ENCODE measurements at regions not wholly inside any gene's neighbourhood (a gene's known extent, or its start where the extent isn't known, plus 50 kb on each side); places are given as distances from the start of the nearest gene placed in this dataset.

GRCh38 chr14:48598458-48598857, 923.1 kb upstream of the MDGA2 start:
- ChIA-PET POLR2A (ENCODE audit: unreplicated experiment) (no interaction called here), CTCF (no interaction called here)
- Histone ChIP-seq H3F3A (ENCODE audit: low read length, unreplicated experiment) (no peaks in the 10 kb centered on the region), H3K4me3 (ENCODE audit: low read length) (no peak overlapping the region), H3K36me3 (ENCODE audit: low read depth, low read length) (no peaks in the 10 kb centered on the region), H4K20me1 (ENCODE audit: low read length) (no peaks in the 10 kb centered on the region), H3K4me1 (ENCODE audit: insufficient read depth, low read length) (no peaks in the 10 kb centered on the region), H3K79me2 (ENCODE audit: low read length) (no peaks in the 10 kb centered on the region), H3K9me2 (replicated peaks; ENCODE audit: low read length) (no peaks in the 10 kb centered on the region), H2AFZ (ENCODE audit: low read length) (no peak overlapping the region), H3K27ac (ENCODE audit: low read length) (no peak overlapping the region), H3K9ac (ENCODE audit: low read length) (no peak overlapping the region), H3K9me3 (ENCODE audit: low read length) (no peaks in the 10 kb centered on the region), H3K4me2 (ENCODE audit: low read length) (no peak overlapping the region), H3K27me3 (ENCODE audit: low read length) (no peaks in the 10 kb centered on the region)
- DNase-seq (no peak), ATAC-seq (no peak)
- no TSS peak for BruUV-seq (replicated peaks)
- no peak for TF ChIP-seq EZH2 (IDR thresholded peaks at IDR 0.05; ENCODE audit: low read length, unreplicated experiment)
- TF ChIP-seq, protein P1, sequence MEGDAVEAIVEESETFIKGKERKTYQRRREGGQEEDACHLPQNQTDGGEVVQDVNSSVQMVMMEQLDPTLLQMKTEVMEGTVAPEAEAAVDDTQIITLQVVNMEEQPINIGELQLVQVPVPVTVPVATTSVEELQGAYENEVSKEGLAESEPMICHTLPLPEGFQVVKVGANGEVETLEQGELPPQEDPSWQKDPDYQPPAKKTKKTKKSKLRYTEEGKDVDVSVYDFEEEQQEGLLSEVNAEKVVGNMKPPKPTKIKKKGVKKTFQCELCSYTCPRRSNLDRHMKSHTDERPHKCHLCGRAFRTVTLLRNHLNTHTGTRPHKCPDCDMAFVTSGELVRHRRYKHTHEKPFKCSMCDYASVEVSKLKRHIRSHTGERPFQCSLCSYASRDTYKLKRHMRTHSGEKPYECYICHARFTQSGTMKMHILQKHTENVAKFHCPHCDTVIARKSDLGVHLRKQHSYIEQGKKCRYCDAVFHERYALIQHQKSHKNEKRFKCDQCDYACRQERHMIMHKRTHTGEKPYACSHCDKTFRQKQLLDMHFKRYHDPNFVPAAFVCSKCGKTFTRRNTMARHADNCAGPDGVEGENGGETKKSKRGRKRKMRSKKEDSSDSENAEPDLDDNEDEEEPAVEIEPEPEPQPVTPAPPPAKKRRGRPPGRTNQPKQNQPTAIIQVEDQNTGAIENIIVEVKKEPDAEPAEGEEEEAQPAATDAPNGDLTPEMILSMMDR (conservative IDR thresholded peaks at IDR 0.05; ENCODE audit: low read depth, low read length) = no peak
- no peak for TF ChIP-seq EZH2phosphoT487 (IDR thresholded peaks at IDR 0.05; ENCODE audit: borderline replicate concordance, low read length)
- intact Hi-C loops (cut with micrococcal nuclease) = no loop called here

DNA sequence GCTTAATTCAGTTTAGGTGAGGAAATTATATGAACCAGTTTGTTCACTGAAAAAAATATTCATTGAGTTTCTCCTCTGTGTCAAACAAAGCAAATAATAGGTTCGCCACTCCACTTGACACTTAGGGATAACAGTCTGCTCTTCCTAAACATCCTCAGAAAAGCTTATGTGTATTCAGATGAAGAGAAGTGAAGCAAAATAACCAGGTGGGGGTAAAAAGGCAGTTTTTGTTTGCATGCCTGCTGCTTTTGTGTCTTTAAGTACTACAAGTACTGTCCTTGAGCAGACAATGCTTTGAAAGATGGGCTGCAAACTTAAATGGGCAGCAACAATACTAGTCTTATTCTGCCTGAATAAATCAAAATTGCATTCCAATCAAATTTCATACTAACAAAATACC, 910.7 kb upstream of the MDGA2 start:
- H3K36me3 ChIP-seq (ENCODE audit: low read depth, low read length) = no peaks in the 10 kb centered on the region
- H4K20me1 ChIP-seq (ENCODE audit: low read length) = no peaks in the 10 kb centered on the region
- no peaks in the 10 kb centered on the region for H3K27me3 ChIP-seq (ENCODE audit: low read length)
- TF ChIP-seq EZH2 (IDR thresholded peaks at IDR 0.05; ENCODE audit: low read length, unreplicated experiment) (no peak), EZH2phosphoT487 (IDR thresholded peaks at IDR 0.05; ENCODE audit: borderline replicate concordance, low read length) (no peak)
- TF ChIP-seq, protein P1 (conservative IDR thresholded peaks at IDR 0.05; ENCODE audit: low read depth, low read length) = no peak
- H3K9me2 ChIP-seq (replicated peaks; ENCODE audit: low read length) = no peaks in the 10 kb centered on the region
- ChIA-PET CTCF (no interaction called here), POLR2A (ENCODE audit: unreplicated experiment) (no interaction called here)
- no peak overlapping the region for H2AFZ ChIP-seq (ENCODE audit: low read length)
- no peak overlapping the region for H3K4me2 ChIP-seq (ENCODE audit: low read length)
- DNase-seq (no peak), ATAC-seq (no peak)
- H3K4me1 ChIP-seq (ENCODE audit: insufficient read depth, low read length) = no peaks in the 10 kb centered on the region
- H3K9me3 ChIP-seq (ENCODE audit: low read length) = no peaks in the 10 kb centered on the region
- intact Hi-C loops (cut with micrococcal nuclease) = no loop called here
- H3F3A ChIP-seq (ENCODE audit: low read length, unreplicated experiment) = no peaks in the 10 kb centered on the region
- no peak overlapping the region for H3K9ac ChIP-seq (ENCODE audit: low read length)
- H3K79me2 ChIP-seq (ENCODE audit: low read length) = no peaks in the 10 kb centered on the region
- no TSS peak for BruUV-seq (replicated peaks)
- no peak overlapping the region for H3K4me3 ChIP-seq (ENCODE audit: low read length)
- H3K27ac ChIP-seq (ENCODE audit: low read length) = no peak overlapping the region

DNA sequence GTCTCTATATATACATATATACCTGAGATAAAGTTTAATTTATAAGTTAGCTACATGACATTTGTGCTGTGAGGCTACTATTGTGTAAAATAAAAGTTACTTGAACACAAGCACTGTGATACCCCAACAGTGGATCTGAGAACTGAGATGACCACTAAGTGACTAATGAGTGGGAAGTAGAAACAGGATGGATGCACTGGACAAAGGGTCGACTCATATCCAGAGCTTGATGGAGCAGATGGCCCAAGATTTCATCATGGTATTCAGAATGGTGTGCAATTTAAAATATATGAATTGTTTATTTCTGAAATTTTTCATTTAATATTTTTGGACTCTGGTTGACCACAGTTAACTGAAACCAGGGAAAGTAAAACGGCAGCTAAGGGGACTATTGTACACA, 908.6 kb upstream of the MDGA2 start:
- no peak overlapping the region for H3K9ac ChIP-seq (ENCODE audit: low read length)
- no peaks in the 10 kb centered on the region for H3F3A ChIP-seq (ENCODE audit: low read length, unreplicated experiment)
- no peaks in the 10 kb centered on the region for H3K36me3 ChIP-seq (ENCODE audit: low read depth, low read length)
- no peak overlapping the region for H2AFZ ChIP-seq (ENCODE audit: low read length)
- no peaks in the 10 kb centered on the region for H4K20me1 ChIP-seq (ENCODE audit: low read length)
- no peaks in the 10 kb centered on the region for H3K9me3 ChIP-seq (ENCODE audit: low read length)
- no peak for ATAC-seq
- intact Hi-C loops (cut with micrococcal nuclease) = no loop called here
- POLR2A ChIA-PET (ENCODE audit: unreplicated experiment) = no interaction called here
- no peaks in the 10 kb centered on the region for H3K79me2 ChIP-seq (ENCODE audit: low read length)
- H3K4me1 ChIP-seq (ENCODE audit: insufficient read depth, low read length) = no peaks in the 10 kb centered on the region
- no peak overlapping the region for H3K4me2 ChIP-seq (ENCODE audit: low read length)
- TF ChIP-seq, protein P1 (conservative IDR thresholded peaks at IDR 0.05; ENCODE audit: low read depth, low read length) = no peak
- TF ChIP-seq EZH2 (IDR thresholded peaks at IDR 0.05; ENCODE audit: low read length, unreplicated experiment) = no peak
- no peak for TF ChIP-seq EZH2phosphoT487 (IDR thresholded peaks at IDR 0.05; ENCODE audit: borderline replicate concordance, low read length)
- peak; percentile 42 for DNase-seq
- H3K9me2 ChIP-seq (replicated peaks; ENCODE audit: low read length) = no peaks in the 10 kb centered on the region
- no peaks in the 10 kb centered on the region for H3K27me3 ChIP-seq (ENCODE audit: low read length)
- CTCF ChIA-PET = no interaction called here
- no peak overlapping the region for H3K27ac ChIP-seq (ENCODE audit: low read length)
- no TSS peak for BruUV-seq (replicated peaks)
- H3K4me3 ChIP-seq (ENCODE audit: low read length) = no peak overlapping the region
